Epithelial cell of esophagus (primary cell): ENCODE measurements at regions not wholly inside any gene's neighbourhood (a gene's known extent, or its start where the extent isn't known, plus 50 kb on each side); places are given as distances from the start of the nearest gene placed in this dataset.

Experiments
- DNase-seq: peaks from one replicate; pipeline ENCODE4 v3.0.0; 2010; ENCODE audit warnings: low read depth
- H3K4me3 ChIP-seq: 2 replicates; pipeline ENCODE4 v1.5.1; 2011; ENCODE audit warnings: mild to moderate bottlenecking, low read length, control low read depth
- CTCF ChIP-seq: IDR thresholded peaks from 2 replicates; pipeline ENCODE4 v1.5.1; 2011; ENCODE audit warnings: low read depth, mild to moderate bottlenecking, low read length, control low read depth, inconsistent platforms; ENCODE audit not compliant: insufficient read depth; ENCODE audit errors: missing control alignments

- no peak overlapping the region for H3K4me3 ChIP-seq
- TF ChIP-seq CTCF = no peak
- no peak for DNase-seq
Measured at GRCh38 chr7:125391921-125392320, 462.3 kb upstream of the POT1 start.

GRCh38 chr7:125390981-125391380 is 461.4 kb upstream of the POT1 start:
- TF ChIP-seq CTCF = no peak
- no peak overlapping the region for H3K4me3 ChIP-seq
- no peak for DNase-seq

- H3K4me3 ChIP-seq = no peak overlapping the region
- DNase-seq = no peak
- no peak for TF ChIP-seq CTCF
Measured at GRCh38 chr7:125386211-125386610, 456.6 kb upstream of the POT1 start.

GRCh38 chr7:125383324-125383723 is 453.7 kb upstream of the POT1 start:
- DNase-seq = peak; percentile 33
- TF ChIP-seq CTCF = peak; percentile 50
- H3K4me3 ChIP-seq = no peak overlapping the region

- DNase-seq = no peak
- TF ChIP-seq CTCF = no peak
- H3K4me3 ChIP-seq = no peak overlapping the region
Measured at GRCh38 chr7:125382401-125382800, 452.8 kb upstream of the POT1 start.

GRCh38 chr7:125375942-125376341 is 446.3 kb upstream of the POT1 start:
- H3K4me3 ChIP-seq = no peak overlapping the region
- TF ChIP-seq CTCF = no peak
- no peak for DNase-seq

GRCh38 chr7:125370502-125370901 is 440.9 kb upstream of the POT1 start:
- no peak for DNase-seq
- no peak for TF ChIP-seq CTCF
- no peak overlapping the region for H3K4me3 ChIP-seq
